HL-60/S4 treated with retinoic acid at 250 ng/mL for 4 days and 3 days (cell line): ENCODE measurements at regions not wholly inside any gene's neighbourhood (a gene's known extent, or its start where the extent isn't known, plus 50 kb on each side); places are given as distances from the start of the nearest gene placed in this dataset.
"Not testable (repeated sequence)": the region's sequence is repeated elsewhere in the genome, so short reads cannot be mapped to it uniquely, and the experiment has no call there.

Experiments
- in situ Hi-C: fragments of 300-500 bp; cut with MboI; formaldehyde crosslinking; loops from 2 replicates; pipeline ENCODE4 v1.7.0; 2022; ENCODE audit warnings: low sequenced_read_pairs

DNA sequence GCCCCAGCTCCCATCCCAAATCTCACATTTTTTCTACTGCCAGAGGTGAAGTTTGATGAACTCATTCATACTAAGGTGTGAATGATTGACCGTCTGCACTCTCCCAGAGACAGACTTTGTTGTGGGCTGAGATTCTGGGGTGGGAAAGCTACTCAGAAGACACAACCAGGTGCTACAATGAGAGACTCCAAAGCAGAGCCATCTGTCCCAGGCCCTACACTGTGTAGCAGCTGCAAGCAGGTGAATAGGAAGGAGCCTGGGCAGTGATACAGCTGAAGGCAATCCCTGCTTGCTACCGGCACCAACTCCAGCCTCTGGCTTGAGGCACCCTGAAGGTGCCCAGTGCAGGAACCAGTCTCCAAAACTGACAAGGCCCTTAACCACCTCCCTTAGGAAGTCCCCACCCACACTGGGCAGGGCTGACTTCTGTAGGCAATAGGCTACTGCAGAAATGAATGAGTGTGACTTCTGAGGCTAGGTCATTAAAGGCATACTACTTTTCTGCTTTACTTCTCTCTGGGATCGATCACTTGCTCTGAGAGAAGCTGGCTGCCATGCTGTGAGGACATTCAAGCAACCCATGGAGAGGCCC lies 79.7 kb upstream of the RUNX3 start:
- in situ Hi-C loops, result no loop called here

DNA sequence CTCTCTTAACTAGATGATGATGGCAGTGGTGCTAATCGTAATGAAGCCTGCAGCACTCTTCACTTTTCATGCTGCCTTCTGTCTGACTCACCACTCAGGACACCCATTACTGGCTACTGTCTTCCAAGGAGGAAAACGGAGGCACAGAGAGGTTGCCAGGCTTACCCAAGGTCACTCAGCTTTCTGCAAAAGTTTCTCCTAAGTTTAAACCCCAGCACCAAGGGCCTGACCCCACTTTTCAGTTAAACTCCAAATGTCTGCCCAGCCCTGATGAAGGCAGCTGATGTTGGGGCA lies 78.1 kb upstream of the RUNX3 start:
- in situ Hi-C loops, result no loop called here

DNA sequence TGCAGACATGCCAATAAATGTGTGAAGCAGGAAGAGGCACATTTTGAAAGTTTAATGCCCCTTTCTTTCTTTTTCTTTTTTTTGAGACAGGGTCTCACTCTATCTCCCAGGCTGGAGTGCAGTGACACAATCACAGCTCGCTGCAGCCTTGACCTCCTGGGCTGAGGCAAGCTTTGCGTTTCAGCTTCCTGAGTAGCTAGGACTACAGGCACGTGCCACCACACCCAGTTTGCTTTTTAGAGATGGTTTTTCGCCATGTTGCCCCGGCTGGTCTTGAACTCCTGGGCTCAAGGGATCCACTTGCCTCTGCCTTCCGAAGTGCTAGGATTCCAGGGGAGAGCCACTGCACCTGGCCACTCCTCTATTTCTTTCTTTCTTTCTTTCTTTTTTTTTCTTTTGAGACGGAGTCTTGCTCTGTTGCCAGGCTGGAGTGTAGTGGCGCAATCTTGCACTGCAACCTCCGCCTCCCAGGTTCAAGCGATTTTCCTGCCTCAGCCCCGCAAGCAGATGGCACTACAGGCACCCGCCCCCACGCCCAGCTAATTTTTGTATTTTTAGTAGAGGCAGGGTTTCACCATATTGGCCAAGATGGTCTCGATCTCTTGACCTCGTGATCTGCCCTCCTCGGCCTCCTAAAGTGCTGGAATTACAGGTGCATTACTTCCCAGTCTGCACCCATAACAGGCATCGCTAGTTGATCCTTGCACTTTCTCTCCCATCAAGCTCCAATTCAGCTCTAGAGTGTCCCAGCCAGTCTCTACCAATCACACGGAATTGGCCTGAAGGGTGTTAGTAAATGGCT lies 77.5 kb upstream of the RUNX3 start:
- in situ Hi-C loops, result not testable (repeated sequence)

DNA sequence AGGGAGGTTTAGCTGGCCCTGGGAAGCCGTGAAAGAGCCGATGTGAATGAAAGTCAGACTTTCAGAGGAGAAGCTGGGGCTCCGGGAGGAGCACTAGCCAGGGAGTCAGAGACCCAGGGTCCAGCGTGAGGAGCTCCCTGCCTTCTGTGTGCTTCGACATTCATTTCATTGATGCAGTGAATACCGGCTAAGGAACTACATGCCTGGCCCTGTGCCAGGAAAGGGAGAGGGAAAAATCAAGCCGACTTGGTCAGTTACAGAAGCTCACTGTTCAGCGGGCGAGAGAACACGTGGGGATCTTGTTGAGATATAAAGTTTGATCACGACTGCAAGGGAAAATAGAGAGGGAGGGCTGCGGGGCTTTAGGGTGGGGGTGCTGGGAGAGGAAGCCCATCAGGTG lies 76.7 kb upstream of the RUNX3 start:
- in situ Hi-C loops, result no loop called here

DNA sequence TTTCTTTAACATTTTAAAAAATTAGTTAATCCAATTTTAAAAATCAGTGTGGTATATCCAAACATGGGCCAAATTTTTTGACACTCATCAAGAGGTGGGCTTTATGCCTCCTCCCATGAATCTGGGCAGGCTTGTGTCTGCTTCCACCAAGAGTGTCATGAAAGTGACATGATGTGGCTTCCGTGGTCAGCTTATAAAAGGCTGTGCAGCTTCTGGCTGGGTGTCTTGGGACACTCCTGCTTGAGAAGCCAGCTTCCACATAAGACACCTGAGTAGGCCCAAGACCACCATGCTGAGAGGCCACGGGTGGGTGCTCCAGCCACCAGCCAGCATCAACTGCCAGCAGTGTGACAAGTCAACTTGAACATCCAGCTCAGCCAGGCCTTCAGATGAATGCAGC lies 74.3 kb upstream of the RUNX3 start:
- in situ Hi-C loops, result no loop called here

DNA sequence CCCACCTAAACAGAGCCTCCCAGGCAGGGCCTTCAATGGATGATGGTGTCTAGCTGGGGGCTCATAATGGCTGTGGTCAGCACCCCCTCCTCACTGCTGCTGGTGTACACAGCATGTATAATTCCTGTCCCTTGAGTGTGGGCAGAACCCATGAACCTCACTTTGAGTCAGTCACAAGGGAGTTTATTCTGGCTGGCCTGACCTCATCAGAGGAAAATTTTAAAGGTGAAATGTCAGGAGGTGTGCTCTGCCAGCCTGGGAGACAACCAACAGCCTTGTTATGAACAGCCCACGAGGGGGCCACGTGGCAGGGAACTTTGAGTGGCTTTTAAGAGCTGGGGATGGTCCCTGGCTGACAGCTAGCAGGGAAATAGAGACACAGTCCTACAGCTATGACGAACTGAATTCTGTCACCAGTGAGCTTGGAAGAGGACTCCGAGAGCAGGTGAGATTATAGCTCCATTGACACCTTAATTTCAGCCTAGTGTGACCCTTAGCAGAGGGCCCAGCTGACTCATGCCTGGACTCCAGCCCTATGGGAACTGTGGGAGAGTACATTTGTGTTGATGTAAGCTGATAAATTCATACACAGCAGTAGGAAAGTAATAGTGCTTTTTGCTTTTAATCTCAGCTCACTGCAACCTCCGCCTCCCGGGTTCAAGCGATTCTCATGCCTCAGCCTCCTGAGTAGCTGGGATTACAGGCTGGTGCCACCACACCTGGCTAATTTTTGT lies 73.5 kb upstream of the RUNX3 start:
- in situ Hi-C loops, result no loop called here

DNA sequence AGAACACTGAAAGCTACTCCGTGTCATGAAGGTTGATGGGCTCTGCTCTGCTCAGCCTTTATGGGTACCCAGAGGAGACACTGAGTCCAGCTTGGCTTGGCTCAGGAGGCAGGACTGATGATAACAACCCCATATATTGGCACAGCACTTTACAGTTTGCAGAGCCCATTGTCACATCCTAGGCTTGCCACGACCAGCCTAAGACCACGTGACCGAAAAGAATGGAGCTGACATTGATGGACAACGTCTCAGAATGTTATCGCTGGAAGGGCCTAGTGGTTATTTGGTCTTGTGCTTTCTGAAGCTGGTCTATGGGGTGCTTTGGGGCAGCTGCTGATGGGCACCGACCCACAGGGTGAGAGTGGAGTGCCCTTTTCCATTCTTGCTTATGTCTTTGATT lies 72.9 kb upstream of the RUNX3 start:
- in situ Hi-C loops, result no loop called here

DNA sequence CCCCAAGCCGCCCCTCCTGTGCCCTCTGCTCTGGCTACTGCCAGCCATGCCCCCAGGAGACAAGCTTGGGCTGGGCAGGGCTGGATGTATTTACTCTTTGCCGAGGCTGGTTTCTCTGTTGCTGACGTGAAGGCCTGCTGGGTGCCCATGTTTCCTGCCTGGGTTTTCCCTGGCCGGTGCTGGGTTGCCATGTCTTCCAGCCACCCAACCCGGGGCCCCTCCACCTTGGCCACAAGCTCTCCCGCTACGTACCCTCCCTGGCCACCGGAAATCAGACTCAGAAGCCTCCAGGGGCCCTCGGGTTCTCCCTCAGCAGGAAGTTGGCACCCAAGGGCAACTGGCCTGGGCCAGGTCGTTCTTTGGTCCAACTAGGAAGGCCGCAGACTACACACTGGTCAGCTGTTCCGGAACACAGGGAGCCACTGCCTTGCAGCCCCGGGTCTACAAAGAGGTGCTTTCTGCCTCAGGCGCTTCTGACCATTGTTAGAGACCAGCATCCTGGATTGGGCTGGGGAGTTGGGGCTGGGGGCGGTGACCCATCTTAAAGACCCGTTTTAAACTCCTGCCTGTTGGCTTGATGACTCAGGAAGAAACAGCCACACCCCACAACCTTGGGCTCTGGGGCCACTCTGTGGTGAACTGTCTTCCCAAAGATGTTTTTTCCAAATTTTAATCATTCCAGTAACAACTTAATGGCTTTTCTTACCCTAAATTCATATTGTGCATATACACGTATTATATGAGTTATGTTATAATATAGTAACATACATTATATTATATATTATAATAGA lies 71.2 kb upstream of the RUNX3 start:
- in situ Hi-C loops, result no loop called here

DNA sequence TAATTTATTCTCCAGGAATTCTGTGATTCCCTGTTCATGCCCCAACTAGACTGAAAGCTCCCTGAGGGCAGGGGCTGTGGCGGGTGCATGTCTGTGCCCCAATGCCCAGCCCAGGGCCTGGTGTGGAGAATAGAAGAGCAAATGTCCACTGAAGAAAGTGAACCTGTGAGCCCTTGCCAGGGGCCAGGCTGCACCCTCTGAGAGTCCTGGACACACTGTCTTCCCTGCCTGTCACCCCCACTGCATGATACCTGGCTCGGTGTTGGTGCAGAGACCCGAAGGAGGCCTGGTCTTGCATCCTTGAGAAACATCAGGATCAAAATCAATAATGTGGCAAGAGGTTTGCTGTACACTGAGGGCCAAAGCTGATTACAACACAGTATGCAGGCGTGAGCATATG lies 69.8 kb upstream of the RUNX3 start:
- in situ Hi-C loops, result no loop called here

DNA sequence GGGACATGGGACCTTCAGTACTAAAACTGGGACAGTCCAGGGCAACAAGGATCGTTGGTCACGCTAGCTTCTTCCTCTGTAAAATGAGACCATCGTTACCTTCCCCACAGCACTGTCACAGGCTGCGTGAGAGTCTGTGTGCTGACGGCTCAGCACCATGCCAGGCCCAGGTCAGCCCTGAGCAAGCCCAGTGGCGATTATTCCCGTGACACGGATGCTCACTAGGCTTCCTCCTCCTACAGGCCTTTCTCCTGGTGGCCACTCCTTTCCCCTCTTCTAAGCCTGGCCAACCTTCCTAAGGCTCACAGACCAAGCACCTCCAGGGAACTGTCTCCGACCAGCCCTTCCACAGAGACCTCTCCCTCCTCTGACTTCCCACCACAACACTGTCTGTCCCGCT lies 69.3 kb upstream of the RUNX3 start:
- in situ Hi-C loops, result no loop called here

DNA sequence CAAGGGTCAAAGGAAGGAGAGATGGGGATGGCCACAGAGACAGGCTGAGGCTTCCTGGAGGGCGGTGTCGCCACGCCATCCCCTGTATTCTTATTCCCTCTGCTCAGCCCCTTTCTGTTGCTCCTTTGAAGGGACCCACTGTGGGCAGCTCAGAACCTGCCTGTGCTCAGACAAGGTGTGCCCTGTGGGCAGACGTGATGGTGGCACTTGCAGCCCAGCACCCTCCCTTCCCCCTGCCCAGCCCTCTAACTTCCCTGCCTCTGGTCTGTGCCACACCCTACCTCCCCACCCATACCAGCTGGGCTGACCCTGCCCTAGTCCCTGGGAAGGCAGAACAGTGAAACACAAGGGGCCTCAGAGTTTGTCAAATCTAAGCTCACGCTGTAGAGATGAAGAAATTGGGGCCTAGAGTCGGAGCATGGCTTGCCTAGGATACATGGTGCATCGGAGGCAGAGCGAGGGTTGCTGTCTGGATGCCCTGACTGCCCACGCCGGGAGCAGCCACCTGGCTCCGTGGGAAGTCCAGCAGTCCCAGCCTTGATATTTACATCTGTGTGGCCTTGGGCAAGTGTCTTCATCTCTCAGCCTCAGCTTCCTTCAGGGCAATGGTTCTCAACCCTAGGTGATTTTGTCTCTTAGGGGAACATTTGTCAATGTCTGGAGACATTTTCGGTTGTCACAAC lies 68.6 kb upstream of the RUNX3 start:
- in situ Hi-C loops, result no loop called here

DNA sequence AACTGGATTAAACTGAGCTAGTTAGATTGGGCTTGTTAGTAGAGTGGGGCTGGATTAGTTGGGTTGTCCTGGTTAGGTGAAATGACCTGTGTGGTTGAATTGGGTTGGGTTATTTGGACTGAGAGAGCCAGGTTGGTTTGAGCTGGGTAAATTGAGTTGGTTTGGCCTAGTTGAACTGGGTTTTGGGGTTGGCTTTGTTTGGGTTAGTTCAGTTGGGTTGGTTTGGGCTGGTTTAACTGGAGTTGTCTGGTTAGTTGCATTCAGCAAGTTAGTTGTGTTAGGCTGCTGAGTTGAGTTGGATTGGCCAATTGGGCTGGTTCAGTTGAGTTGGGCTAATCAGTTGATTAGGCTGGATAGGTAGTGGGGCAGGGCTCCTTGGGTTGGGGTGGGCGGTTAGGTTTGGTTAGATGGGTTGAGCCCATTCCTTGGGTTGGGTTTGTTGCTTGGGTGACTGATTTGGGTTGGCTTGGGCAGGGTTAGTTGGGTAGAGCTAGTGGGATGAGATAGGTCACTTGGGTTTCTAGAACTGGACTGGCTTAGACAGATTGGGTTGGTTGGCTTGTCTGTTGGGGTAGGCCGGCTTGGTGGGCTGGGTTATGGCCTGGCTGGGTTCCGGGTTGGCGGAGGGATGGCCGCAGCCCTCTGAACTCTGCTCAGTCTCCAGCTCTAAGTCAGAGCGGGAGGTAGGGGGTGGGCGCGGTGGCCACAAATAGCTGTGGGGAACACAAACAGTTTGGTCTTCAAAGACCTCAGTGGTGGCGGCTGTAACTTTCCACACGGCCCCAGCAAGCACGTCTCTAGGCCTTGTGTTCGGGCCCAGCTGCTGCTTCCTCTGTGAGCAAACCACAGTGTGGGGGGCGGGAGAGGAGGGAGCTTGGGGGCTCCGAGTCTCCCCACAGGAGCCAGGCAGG lies 67.2 kb upstream of the RUNX3 start:
- in situ Hi-C loops, result no loop called here

DNA sequence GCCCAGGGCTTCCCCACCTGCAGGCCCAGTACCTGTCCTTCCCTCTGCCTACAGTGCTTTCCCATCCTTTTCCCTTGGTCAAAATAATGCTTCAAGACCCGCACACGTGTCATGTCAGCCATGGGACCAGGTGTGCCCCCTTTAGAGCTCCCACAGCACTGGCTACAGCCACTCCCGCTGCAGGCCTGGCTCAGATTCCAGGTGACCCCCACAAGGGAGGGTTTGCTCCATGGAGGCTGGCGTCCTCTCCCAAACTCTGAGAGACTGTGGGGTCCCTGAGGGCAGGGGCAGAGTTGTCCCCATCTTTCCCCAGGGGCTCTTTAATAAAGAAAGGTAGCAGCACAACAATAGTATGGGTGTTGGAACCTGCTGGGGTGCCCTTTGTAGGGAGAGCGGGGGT lies 66.4 kb upstream of the RUNX3 start:
- in situ Hi-C loops, result no loop called here

DNA sequence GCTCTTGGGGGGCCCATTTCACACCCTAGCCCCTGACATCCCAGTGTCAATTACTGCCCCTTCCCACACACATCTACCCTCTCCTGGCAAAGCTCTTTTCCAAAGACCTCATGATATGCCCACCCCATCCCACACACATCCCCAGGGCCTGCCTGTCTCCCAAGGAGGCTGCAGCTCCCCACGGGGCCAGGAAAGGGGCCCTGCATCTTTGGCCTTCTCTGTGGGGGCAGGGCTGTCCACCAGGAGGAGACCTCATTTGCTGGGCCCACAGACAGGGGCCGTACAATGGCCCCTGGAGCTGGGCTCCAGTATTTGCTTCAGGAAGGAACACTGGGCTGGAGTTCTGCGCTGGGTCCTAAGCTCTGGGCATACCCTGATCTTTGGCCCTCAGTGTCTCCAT lies 65.6 kb upstream of the RUNX3 start:
- in situ Hi-C loops, result no loop called here

DNA sequence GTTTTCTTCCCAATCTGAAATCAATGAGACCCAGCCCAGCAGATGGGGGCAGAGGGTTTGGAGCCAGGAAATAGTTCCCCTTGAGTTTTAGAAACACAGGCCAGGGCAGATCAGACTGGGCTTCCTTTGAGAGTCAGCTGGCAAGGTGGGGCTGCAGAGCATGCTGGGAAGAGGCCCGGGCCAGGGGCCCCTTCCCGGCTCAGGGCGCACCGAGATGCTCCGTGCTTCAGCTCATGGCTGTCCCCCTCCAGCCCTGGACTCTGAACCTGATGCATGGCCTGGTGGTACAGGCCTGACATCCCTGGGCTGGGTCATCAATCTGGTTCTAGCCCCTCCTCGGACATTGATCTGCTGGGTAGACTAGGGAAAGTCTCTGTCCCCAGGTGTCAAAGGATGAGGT lies 65.1 kb upstream of the RUNX3 start:
- in situ Hi-C loops, result no loop called here

DNA sequence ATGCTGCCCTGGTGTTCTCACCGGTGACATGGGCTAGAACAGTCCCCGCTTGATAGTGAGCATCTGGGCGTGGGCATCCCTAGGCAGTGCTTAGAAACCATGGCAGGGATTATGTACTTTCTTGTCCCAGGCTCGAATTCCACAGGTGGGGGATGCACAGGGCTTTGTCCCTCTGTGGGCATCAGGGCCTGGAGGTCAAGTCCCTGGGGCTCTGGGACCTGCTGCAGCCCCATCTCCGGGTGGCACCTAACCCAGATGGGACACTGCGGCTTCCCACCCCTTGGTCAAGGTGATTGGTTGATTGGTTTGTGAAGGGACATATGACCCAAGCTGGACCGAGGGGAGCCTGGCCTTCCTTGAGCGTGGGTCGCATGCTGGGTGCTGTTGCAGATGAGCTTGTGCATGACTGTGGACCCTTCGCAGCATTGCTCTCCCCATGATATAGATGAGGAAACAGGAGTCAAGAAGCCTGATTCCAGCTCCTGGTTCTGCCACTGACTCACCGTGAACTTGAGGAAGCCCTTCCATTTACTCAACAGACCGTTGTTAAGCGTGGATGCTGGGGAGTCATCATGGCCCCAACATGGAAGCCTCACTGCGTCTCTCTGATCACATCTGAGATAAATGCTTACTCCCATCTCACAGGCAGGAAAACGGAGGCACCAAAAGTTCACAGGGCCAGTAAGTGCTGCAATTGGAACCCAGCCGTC lies 64.0 kb upstream of the RUNX3 start:
- in situ Hi-C loops, result no loop called here

DNA sequence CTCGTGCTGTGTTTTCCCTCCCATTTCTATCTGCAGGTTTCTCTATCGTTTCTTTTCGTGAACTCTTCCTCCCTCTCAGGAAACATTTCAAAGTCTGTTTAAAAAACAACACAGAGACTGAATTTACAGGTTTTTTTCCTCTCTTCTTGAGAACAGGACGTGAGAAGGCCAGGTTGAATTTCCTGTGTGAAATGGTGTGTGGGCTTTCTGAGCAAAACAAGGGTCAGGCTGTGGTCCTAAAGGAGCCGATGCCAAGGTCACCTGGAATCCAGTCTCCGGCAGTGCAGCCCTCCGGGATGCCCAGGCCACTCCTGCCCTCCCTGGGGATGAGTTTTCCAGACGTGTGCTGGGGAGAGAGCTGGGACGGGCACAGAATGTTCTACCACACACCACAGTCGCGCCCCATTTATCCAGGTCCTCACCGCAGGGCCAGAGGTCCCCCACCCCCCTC lies 62.7 kb upstream of the RUNX3 start:
- in situ Hi-C loops, result no loop called here

DNA sequence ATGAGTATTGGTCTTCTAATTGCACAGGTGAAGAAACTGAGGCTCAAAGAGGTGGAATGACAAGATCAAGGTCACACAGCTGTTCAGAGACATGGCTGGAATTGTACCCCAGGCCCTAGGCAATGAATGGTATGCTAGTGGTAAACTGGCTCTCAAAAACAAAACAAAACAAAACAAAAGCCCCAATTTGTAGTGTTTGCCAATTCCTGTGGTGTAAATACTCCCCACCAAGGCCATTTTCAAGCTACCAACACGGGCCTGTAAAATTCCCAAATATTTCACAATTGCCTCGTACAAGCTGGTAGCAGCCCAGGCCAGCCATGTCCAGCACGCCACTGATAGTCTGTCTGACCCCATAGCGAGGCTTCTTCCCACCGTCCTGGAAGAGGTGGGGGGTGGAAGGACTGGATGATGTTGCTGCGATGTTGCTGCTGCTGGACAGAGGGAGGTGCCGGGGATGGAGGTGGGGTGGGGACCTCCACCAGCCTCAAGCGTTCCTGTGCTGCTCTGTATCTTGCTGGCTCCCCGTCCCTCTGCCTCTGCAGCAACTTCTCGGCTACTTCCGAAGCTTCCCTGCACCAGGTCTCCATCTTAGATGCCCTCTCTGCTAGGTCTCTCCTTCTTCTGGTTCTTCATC lies 62.2 kb upstream of the RUNX3 start:
- in situ Hi-C loops, result no loop called here

DNA sequence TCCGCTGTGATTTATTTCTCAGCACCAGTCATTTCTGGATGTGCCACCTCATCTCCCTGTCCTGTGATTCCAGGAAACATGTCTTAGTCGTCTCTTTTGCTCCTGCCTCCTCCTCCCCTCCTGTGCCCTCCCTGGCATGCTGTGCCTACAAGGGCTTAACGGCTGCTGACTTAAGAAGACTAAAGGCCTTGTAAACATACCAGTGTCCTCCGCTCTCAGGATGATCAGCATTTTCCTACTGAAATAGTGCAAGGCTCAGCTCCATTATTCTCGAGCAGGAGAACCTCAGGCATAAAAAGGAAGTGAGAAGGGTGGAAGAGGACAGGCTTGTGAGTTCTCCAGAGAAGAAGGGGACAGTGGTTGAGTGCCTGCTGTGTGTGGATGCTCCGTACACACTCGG lies 61.6 kb upstream of the RUNX3 start:
- in situ Hi-C loops, result no loop called here
